Fibroblast of skin of left biceps (primary cell): ENCODE measurements at regions not wholly inside any gene's neighbourhood (a gene's known extent, or its start where the extent isn't known, plus 50 kb on each side); places are given as distances from the start of the nearest gene placed in this dataset.

Experiments
- DNase-seq, 2 experiments: peaks; one replicate each; pipeline ENCODE4 v3.0.0-alpha.2; 2013; ENCODE audit warnings: low read depth in 2 of 2

DNA sequence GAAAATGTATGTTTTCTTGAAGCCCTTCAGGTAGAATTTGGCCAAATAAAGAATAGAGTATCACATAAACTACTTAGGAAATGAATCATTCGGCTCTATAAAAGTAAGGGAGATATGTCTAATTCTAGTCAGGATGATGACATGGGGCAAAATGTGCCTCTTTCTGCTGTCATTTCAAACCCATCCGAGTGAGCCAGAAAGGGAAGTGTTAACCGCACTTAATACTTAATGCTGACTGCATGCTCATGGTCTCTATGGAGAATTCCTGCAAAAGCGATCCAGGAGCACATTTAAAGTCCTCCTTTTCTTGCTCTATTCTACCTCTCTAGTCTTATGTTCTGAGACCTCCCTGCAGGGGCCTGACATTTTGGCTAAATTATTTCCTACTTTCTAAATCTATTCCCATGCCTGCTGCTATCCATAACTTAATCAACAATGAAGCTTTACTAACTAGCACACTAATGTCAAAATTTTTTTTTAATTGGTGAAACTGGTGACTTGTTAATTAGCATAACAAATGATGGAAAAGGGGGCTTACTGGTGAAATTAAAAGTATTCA, 127.4 kb downstream of the CDC42EP3 start:
- DNase-seq: no peak

DNA sequence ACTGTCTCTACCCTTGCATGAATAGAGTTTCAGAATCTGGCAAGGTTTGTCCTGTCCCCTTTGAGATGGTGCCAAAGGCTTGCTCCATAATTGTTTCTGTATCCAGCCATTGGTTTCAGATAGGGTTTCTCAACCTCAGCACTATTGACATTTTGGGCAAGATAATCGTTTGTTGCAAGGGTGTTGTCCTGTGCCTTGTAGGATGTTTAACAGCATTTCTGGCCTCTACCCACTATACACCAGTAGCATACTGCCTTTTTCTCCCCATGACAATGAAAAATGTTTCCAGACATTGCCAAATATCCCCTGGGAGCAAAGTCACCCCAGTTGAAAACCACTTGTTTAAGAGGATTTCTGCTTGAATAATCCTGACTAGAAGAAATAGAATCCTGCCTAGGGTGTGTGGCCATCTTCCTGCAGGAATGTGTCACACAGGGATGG, 126.8 kb downstream of the CDC42EP3 start:
- no peak for DNase-seq

GRCh38 chr2:37549598-37549997, 121.8 kb downstream of the CDC42EP3 start:
- DNase-seq: no peak

- DNase-seq: no peak
Measured at GRCh38 chr2:37550190-37550589, 121.3 kb downstream of the CDC42EP3 start.

GRCh38 chr2:37551783-37552182, 119.7 kb downstream of the CDC42EP3 start:
- no peak for DNase-seq

- DNase-seq: no peak
Measured at GRCh38 chr2:37552339-37552738, 119.1 kb downstream of the CDC42EP3 start.

DNA sequence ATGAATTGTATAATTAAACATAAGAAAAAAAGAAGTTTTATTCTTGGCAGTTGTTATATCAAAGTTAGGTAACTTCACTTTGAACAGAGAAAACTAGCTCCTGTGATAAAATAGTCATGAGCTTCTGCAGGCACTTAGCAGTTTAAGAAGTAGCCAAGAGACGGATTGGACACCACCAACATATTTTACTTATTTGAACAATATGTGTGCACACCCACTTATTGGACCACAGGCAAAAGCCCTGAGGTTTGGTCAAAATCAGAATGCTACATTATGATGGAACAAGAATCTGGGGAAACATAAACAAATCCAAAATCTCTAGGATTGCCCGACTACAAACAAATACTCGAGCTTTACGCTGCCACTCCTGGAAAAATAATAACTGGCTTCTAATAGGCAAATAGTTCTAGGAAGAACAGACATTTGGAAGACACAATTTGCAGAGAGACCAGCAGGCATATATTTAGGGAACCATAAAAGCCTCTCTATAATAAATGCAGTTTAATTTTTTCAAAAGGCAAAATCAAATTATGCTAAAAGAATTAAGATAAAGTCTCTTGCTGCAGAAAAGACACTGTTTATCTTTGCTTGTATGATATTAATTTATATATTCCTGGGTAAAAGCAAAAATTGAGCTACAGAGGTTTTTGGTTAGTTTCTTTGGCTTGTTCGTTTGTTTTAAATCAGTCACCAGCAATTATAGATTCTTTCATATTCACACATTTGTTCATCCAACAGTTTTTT, 117.9 kb downstream of the CDC42EP3 start:
- no peak for DNase-seq

- DNase-seq: no peak
Measured at GRCh38 chr2:37554155-37554510, 117.3 kb downstream of the CDC42EP3 start.

- DNase-seq: no peak
Measured at GRCh38 chr2:37554687-37555086, 116.8 kb downstream of the CDC42EP3 start.

DNA sequence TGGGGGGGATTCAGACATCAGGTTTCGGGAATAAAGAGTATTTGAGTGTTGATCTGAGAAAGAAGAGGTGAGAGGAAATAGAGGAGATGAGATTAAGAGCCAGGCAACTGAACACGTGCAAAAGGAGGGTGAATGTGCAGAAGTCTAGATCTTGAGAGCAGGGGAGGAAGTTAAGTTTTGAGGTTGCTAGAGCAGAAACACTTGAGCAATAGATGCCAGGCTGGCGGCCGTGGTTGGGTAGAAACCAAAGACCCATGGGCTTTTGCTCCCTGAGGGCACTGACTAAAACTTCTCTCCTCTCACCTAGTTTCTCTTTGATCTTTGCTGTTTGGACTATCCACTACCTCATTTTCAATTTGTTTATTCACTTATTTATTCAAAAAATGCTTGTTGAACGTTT, 116.0 kb downstream of the CDC42EP3 start:
- DNase-seq: no peak

GRCh38 chr2:37556256-37556655, 115.2 kb downstream of the CDC42EP3 start:
- DNase-seq: no peak

DNA sequence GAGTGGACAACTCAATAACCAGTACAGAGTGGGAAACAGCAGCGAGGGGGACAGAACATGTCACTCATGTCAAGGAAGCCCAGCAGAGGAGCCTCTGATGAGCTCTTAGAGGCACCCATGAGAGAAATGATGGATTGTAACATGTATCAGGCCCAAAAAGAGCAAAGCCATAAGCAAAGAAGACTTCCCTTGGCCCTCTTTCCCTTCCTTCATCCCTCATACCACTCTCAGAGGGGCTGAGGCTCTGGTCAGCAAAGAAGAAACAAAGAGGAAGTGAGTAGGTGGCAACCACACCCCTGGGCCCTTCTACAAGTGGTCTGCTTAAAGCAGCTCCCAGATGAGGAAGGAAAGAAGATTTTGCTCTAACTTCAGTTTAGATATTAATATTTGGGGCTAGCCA, 112.8 kb downstream of the CDC42EP3 start:
- no peak for DNase-seq

DNA sequence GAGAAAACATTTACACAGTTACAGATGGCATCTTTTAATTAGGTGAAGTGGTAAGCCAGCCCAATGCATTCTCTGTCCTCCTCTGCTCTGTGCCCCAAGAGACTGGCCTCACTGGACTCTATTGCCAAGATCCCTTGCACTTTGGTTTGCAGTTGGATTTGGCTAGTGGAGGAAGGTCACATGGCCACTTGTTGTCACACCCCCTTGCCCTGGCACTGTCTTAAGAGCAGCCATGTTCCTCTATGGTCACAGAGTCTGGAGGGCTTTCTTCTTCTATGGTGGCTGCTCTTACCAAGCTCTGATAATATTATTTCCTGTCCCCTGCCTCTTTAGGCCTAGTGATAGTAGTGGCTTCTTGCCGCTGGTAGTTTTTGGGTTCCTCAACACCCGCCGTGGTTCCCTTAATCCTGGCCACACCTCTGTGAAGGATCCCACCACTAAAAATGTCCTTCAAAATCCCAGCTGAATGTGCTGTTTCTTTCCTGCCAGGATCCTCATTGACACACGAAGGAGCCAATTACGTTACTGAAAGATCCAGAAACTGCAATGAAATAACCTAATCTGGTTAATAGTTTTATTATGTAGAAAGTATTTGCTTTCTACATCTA, 111.1 kb downstream of the CDC42EP3 start:
- no peak for DNase-seq

- no peak for DNase-seq
Measured at GRCh38 chr2:37560863-37561614, 110.4 kb downstream of the CDC42EP3 start.

GRCh38 chr2:37561615-37562569, 109.5 kb downstream of the CDC42EP3 start:
- peak; percentile 74 to 75 for DNase-seq

DNA sequence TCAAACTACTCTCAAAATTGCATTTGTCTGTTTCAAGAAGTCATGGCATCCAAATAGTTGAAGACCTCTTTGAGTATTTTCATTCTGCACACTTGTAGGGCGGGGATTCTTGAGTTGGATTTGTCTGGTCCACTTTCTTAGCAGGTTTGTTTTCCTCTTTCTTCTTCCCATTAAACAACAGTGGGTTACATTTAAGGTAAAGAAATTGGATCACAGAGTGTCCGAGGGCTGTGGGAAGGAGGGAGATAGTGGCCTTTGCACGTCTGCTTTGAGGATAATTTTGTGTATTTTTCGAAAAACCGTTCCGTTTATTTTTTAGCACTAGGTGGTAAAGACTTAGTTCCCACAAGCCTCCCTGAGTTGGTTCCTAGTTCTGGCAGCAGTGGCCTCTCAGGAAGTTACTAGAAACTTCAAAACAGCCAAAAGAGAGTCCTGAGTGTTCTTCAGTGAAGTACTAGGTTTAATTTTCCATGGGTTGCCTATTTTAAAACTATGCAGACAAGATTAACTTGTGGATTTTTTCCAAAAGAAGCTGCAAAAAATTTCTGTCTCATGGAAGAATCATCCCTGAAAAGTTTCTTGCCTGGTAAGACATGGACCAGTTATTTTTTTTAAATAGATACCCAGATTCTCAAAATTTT, 107.9 kb downstream of the CDC42EP3 start:
- DNase-seq: no peak

GRCh38 chr2:37564356-37564755, 107.1 kb downstream of the CDC42EP3 start:
- no peak for DNase-seq

GRCh38 chr2:37566517-37566981, 104.9 kb downstream of the CDC42EP3 start:
- DNase-seq: no peak

DNA sequence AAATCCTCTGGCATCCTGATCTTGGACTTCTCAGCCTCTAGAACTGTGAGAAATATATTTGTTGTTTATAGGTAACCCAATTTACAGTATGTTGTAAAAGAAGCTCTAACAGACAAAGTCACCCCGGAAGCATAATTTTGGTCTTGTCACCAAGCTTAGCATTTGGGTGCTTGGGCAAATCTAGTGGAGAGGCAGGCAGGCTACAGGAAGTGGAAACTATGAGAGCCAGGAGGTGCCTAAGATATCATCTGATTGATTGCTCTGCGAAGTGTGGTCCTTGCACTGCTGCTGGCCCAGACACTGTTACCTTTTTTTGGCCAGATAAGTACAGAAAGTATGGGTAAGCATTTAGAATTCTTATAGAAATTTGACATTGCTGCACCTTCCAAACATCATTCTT, 102.9 kb downstream of the CDC42EP3 start:
- no peak for DNase-seq

- DNase-seq: no peak
Measured at GRCh38 chr2:37569131-37569823, 102.2 kb downstream of the CDC42EP3 start.
